ENCODE measurements at regions not wholly inside any gene's neighbourhood (a gene's known extent, or its start where the extent isn't known, plus 50 kb on each side); places are given as distances from the start of the nearest gene placed in this dataset.
"Not testable (repeated sequence)": the region's sequence is repeated elsewhere in the genome, so short reads cannot be mapped to it uniquely, and the experiment has no call there.

DNA sequence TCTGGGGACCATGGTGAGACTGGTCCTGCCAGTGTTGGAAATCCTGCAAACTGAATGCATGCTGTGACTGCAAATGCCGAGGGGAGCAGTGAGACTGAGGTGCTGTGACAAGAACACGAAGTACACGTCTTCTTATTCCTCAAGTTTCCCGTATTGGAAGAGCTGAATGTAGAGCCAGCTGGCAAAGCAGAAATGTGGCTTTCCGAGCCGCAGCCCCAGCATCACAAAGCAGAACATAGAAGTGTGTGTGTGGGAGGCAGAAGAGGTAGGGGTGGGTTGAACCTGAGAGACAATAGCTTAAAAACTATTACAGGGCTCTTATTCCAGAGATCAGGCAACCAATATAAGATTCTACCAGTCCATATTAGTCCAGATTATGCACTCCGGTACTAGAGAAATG, 98.8 kb downstream of the CARTPT start:
- DNase-seq (ENCODE audit: insufficient read length, low spot score) (no peak), FAIRE-seq (no peak)

DNA sequence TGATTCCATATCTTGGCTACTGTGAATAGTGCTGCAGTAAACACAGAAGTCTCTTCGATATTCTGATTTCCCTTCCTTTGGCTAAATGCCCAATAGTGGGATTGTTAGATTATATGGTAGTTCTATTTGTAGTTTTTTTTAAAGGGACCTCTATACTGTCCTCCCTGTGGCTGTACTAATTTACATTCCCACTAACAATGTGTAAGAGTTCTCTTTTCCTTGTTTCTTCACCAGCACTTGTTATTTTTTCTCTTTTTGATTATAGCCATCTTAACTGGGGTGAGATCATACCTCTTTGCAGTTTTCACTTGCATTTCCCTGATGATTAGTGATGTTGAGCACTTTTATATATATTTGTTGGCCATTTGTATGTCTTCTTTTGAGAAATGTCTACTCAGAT, 102.0 kb downstream of the CARTPT start:
- no peak for DNase-seq (ENCODE audit: insufficient read length, low spot score)
- no peak for FAIRE-seq

DNA sequence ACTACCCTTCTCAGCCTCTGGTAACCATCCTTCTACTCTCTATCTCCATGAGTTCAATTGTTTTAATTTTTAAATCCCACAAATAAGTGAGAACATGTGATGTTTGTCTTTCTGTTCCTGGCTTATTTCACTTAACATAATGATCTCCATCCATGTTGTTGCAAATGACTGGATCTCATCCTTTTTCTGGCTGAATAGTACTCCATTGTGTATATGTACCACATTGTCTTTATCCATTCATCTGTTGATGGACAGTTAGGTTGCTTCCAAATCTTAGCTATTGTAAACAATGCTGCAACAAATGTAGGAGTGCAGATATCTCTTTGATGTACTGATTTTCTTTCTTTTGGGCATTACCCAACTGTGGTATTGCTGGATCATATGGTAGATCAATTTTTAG, 103.0 kb downstream of the CARTPT start:
- FAIRE-seq; DNase-seq (ENCODE audit: insufficient read length, low spot score): not testable (repeated sequence)

DNA sequence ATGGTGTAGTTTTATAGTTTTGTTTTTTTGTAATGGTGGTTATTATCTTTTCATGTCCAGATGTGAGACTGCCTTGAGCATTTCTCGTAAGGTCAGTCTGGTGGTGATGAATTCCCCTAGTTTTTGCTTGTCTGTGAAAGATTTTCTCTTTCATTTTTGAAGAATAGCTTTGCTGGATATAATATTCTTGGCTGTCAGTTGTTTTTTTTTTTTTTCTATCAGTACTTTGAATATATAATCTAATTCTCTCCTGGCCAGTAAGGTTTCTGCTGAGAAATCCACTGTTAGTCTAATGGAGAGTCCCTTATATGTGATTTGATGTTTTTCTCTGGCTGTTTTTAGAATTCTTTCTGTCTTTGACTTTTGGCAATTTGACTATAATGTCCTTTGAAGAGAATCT, 106.9 kb downstream of the CARTPT start:
- FAIRE-seq = no peak
- no peak for DNase-seq (ENCODE audit: insufficient read length, low spot score)

DNA sequence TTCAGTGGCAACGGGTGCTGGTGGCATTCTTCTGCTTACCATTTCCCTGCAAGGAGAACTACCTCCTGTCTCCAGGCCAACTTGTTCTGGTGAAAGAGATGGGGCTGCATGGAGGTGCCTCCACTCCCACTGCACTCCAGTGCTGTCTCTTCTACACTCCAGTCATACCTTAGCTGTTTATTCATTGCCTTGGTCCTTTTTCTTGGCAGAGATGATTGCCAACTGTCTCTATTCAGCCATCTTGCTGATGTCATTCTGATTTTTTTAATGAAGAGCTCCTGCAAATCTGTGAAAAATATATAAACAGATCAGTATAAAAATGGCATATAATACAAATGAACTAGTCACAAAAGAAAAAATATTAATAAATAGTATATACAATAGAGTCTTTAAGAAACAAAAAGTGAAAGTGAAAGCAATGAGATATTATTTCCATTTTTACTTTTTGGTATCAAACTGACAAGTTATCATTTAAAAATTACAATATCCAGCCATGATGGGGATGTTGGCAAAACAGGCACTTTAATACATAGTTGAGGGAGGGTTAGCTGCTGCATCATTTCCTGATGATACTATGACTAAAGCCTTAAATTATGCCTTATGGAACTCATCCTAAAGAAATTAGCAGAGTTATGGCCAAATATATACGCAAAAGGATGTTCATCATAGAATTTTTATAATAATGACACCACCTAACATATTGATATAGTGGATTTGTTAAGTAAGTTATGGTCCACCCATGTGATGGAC, 109.4 kb downstream of the CARTPT start:
- DNase-seq (ENCODE audit: insufficient read length, low spot score) = no peak
- no peak for FAIRE-seq

DNA sequence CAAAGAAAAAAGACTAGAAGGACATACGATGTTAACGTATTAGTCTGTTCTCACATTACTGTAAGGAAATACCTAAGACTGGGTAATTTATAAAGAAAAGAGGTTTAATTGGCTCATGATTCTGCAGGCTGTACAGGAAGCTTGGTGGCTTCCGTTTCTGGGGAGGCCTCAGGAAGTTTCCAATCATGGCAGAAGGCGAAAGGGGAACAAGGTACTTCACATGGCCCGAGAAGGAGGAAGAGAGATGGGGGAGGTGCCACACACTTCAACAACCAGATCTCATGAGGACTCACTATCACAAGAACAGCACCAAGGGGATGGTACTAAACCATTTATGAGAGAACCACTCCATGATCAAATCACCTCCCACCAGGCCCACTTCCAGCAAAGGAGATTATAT, 110.1 kb downstream of the CARTPT start:
- FAIRE-seq (no peak), DNase-seq (ENCODE audit: insufficient read length, low spot score) (no peak)

DNA sequence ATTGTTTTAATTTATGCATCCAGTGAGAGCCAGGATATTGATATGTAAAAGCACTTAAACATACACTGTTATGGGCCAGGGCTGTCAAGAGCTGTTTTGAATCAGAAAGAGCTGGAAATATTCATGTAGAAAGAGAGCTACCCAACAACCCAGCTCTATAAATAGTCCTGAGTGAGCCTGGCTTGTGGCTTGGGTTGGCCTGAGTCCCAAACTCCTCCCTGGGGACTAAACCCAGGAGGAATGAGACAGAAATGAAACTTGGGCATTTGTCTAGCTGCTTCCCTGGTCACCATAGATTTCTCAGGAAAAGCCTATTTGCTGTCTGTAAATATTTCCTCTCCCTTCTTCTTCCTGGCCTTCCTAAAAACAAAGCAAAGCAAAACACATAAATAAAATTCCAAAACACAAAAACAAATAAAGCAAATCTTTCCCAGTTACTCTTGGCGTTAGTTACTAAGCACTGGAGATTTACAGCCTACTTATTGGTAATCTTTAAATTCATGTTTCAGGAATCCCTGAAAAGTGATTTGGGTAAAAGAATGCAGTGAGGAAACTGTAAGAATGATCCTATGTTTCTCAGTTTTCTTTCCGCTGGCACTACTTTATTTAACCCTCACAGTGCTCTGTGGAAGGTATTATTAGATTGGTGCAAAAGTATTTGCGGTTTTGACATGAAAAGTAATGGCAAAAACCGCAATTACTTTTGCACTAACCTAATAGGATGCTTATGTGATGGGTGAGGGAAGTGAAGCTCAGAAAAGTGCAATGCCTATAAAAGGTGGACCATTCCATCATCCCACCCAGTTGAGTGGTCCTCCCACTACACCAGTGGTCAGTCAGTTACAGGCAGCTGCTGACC, 111.8 kb downstream of the CARTPT start:
- FAIRE-seq = no peak

DNA sequence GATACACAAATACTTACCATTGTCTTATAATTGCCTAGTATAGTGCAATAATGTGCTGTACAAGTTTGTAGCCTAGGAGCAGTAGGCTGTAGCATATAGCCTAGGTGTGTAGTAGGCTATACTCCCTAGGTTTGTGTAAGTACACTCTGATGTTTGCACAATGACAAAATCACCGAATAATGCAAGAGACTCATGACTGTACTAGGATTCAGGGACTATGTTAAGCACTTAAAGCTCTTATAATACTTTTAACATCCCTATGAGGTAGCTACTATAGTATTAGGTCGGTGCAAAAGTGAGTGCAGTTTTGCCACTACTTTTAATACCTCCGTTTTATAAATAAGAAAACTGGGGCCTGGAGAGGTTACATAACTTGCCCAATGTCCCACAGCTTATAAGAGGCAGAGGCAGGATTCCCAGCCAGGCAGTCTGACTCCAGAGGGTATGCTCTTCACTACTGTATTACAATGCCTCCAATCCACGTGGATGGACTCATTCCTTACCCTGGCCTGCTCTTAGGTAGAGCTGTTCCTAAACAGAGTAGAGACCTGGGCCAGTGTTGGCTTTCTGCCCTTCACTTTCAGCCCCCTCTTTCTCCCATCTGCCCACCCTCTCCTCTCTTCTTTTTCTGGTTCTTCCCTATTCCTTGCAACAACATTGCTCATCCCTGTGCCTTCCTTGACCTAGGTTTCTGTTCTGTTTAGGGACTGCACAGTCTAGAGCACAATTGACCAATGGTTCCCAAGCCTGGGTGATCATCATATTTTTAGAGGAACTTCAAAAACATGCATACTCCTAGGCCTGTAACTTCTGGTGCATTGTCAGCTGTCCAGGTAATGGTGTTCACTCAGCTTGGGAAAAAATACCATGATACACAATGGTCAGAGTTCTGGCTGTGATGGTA, 114.0 kb downstream of the CARTPT start:
- FAIRE-seq (no peak), DNase-seq (ENCODE audit: insufficient read length, low spot score) (no peak)

More for the DNA sequence above, 111.8 kb downstream of the CARTPT start:
- peak; percentile 29 for DNase-seq (ENCODE audit: insufficient read length, low spot score)

DNA sequence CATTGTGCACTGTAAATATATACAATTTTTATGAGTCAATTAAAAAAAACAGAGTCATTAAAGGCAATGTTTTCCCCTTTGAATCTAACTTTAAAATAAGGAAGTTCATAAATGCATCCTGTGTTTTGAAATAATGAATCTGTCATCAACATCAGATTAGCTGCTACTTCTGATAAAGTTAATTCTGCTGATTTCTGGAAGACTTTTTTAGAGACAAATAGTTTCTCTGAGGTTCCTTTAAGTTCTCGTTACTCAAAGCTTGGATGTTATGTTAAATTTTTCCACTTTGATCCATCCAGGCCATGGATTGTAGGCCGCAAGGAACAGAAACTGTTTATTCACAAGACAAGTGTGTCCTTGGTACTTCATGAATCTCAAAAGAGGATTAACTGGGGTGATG, 115.5 kb downstream of the CARTPT start:
- no peak for FAIRE-seq

DNA sequence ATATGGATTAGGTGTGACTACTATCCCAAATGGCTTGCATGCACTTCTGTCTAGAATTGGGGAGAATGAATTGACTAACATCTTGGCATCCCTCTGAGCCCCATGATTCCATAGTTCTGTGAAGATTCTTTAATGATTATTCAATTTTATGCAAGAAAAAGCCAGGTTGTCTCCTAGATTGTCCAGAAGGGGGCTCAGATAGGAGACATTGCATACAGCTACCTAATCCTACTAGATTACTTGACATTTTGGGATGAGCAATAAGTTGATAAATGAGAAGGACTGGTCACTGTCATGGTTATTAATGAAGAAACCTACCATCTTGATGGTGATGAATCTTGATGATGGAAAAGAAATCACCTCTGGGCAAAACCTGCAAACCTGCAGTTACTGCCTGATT, 117.0 kb downstream of the CARTPT start:
- DNase-seq (ENCODE audit: insufficient read length, low spot score) = no peak

More for the DNA sequence above, 115.5 kb downstream of the CARTPT start:
- no peak for DNase-seq (ENCODE audit: insufficient read length, low spot score)

DNA sequence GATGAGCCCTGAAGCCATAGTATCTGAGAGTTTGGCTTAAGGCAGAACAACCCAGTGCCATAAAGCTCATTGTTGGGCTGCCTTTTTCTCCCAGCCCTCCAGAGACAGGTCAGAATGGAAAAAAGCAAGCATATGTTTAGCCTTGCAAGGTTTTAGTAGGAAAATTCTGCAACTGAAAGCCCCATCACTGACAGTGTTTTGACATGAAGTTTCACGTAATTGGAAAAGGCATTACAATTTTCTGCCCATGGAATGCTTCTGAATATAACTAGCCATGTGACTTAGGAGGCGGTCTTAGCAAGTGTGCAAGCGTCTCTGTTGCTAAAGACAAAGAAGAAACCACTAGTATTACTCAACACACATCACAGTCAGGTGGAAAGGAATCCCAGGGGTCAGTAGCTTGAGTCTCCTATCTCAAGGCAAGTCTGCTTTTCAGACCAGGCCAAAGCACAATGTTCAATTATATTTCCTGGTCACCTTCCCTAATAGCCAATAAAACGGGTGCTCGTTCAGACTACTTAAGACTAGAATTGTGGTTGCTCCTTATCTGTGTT, 117.6 kb downstream of the CARTPT start:
- no peak for FAIRE-seq
- no peak for DNase-seq (ENCODE audit: insufficient read length, low spot score)

More for the DNA sequence above, 117.0 kb downstream of the CARTPT start:
- no peak for FAIRE-seq

DNA sequence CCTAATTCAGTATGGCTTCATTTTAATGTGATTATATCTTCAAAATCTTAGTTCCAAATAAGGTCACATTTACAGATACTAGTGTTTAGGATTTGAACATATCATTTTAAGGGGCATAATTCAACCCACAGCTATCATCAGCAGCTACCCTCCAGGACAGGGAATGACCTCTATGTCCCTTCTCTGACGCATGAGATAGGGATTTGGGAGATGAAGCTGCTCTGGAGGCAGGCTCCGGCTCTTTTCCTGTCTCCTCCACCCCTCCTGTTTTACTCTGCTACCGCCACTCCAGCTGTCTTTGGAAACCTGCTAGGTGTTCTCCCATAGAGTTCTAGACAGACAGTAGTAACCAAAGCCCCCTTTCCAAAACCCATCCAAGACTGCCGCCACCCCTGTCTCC, 119.2 kb downstream of the CARTPT start:
- FAIRE-seq (no peak), DNase-seq (ENCODE audit: insufficient read length, low spot score) (no peak)

DNA sequence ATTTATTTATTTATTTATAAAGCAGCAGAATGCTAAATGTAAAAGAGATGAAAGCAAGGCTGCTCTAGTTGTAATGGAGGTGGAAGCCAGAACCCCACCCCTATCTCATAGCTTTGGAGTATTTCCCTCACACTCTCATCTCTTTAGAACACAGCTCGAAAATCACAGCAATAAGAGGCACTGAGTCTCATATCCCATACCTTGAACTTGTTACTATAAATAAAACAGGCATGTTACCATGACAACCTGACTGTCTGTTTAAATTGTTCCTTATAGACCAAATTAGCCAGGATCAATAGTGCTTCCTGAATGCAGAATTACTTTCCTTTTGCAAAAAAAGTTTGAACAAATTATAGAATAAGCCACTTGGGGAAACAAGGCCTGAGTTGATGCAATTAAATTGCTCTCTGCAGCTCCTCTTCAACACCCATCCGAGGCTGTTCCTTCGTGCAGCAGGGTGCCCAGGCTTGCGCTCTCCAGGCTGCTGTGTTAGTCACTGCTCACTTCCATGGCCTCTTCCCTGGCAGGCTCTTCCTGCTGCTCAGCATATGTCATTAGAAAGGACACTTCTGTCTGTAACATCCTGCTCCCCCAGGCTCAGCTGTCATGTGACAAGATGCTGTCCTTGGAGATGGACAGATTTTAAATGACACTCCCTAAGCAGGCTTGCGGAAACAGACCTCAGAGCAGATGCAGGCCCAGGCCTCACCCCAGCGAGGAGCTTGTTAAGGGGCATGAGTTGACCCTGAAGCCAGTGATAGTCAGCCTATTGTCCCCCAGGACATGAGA, 120.2 kb downstream of the CARTPT start:
- FAIRE-seq = no peak
- DNase-seq (ENCODE audit: insufficient read length, low spot score) = no peak

DNA sequence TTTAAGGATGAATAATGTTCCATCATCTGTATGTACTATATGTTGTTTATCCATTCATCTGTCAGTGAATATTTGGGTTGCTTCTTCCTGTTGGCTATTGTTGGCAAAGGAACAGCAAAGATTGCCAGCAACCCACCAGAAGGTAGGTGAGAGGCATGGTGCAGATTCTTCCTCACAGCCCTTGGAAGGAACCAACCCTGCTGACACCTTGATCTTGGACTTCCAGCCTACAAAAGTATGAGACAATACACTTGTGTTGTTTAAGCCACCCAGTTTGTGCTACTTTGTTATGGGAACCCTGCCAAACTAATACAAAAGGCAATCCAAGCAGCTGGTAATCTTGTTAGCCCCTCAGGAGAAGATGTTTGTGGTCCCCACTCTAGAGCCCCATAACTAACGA, 122.0 kb downstream of the CARTPT start:
- no peak for FAIRE-seq
- no peak for DNase-seq (ENCODE audit: insufficient read length, low spot score)

DNA sequence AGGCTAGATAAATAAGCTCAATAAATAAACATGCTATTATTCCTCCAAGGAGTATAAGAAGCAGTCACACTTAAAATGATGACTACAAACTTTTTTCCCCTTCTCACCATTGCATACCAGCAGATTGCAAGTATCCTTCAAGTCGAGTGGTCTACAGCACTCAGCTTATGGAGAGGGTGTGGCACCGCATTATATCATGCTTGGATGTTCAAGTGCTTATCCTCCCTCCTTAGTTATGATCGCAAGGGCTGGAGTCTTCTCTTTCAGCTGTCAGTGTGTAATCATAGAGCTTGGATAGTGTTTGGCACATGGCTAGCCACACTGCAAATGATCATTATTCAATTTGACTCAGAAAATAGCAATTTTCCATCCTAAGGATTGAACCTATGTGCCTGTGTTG, 124.0 kb downstream of the CARTPT start:
- FAIRE-seq = peak; percentile 4
- no peak for DNase-seq (ENCODE audit: insufficient read length, low spot score)

DNA sequence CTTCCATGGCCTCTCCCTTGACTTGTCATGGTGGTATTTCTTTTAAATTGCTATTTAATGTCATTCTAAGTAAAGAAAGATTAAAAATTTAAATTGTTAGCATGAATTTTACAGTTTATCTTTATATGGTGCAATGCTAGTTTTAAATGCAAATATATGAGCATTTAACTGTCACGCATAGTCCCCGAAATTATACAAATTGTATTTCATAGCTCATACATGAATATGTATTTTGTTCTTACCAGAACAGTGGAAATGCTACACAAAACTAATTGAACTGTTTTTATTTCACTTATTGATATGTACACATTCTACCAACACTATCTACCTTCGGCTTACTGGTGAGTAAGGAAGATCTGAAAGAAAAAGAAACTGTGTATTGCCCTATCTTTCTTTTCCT, 125.8 kb downstream of the CARTPT start:
- FAIRE-seq = no peak

DNA sequence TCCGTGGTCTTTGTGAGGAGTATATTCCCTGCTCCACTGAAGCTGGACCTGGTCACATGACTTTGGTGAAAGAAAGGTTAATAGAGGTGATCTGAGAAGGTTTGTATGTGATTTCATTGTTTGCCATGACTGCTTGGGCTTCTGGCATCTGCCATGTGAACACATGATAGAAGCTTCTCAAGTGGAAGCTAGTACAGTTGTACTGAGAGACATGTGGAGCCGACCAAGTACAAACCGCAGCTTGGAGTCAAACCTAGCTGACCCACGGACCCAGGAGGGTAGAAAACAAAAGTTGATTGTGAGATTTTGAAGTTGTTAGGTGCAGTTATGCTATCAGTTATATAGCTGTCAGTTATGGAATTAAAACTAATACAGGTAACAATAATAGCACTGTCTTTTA, 140.4 kb downstream of the CARTPT start:
- DNase-seq (ENCODE audit: insufficient read length, low spot score) = no peak

More for the DNA sequence above, 125.8 kb downstream of the CARTPT start:
- DNase-seq (ENCODE audit: insufficient read length, low spot score) = no peak

DNA sequence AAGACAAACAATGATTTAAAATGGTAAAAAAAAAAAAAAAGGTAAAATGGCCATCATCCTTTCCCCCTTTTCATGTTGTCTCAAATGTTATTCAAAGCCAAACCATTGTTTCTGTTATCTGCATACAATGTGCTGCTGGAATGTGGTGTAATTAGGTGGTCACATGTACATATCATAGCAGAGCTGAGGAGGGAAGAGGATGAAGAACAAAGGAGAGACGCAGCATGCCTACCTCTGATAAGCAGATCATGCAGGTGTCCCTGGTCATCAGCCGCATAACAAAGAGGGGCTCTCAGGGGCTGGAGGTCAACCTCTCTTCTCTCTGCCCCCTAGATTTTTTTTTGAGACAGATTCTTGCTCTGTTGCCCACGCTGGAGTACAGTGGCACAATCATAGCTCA, 141.0 kb downstream of the CARTPT start:
- no peak for DNase-seq (ENCODE audit: insufficient read length, low spot score)
- no peak for FAIRE-seq

More for the DNA sequence above, 140.4 kb downstream of the CARTPT start:
- FAIRE-seq = no peak

DNA sequence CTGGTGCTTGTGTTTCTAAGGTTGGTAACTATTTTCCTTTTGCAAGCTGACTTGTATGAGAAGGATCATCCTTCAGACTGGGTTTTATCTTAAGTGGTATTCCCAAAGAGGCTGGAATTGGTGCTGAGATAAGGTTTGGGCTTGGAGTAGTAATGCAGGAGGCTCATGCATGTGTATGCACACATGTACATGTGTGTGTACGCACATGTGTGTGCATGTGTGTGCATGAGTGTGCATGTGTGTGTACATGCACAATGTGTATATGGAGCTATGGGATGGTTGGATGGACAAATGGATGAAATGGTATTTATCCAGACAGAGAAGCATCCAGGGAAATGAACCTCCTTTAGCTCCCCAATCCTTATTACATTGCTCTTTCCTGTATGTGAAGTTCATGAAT, 142.6 kb downstream of the CARTPT start:
- FAIRE-seq (no peak), DNase-seq (ENCODE audit: insufficient read length, low spot score) (no peak)

DNA sequence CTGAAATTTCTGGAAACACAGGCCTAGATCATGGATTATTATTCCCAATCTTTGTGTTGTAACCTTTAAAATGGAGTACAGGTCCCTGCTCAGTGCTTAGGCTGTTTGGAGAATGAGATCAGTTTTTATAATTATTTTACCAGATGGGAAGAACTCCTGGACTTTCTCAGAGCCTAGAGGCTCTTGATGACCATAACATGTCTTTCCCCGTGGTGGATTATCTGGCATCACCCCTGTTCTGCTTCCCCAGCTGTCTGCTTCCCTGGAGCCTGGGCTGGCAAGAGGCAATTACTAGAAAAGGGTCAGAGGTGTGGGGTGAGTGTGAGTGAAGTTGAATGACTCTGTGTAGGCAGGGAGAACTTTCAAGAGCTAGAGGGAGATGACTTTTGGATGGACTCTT, 143.0 kb downstream of the CARTPT start:
- DNase-seq (ENCODE audit: insufficient read length, low spot score) (no peak), FAIRE-seq (no peak)
